ENCODE measurements at regions not wholly inside any gene's neighbourhood (a gene's known extent, or its start where the extent isn't known, plus 50 kb on each side); places are given as distances from the start of the nearest gene placed in this dataset.

GRCh38 chr11:27857014-27857413 lies 156.8 kb upstream of the BDNF start:
- TF ChIP-seq CTCF (conservative IDR thresholded peaks at IDR 0.05; ENCODE audit: low read depth, low read length) (no peak), EZH2 (IDR thresholded peaks at IDR 0.05; ENCODE audit: borderline replicate concordance, low read depth, low read length, poor library complexity, severe bottlenecking) (no peak)
